Astrocyte of the cerebellum (primary cell): ENCODE measurements at regions not wholly inside any gene's neighbourhood (a gene's known extent, or its start where the extent isn't known, plus 50 kb on each side); places are given as distances from the start of the nearest gene placed in this dataset.

Source experiments
- DNase-seq: peaks from one replicate; pipeline ENCODE4 v3.0.0-alpha.2; 2011; ENCODE audit warnings: low read depth
- H3K4me3 ChIP-seq: 2 replicates; pipeline ENCODE4 v1.5.1; 2011; ENCODE audit warnings: mild to moderate bottlenecking, low read depth, low read length, moderate library complexity
- in situ Hi-C: cut with HindIII; loops from 2 replicates; pipeline ENCODE4 v1.10.0; 2017; ENCODE audit warnings: low sequenced_read_pairs
- TF ChIP-seq, protein P1 (sequence below): IDR thresholded peaks from 2 replicates; pipeline ENCODE4 v1.5.1; 2012; ENCODE audit warnings: low read length, low read depth, moderate library complexity, mild to moderate bottlenecking; ENCODE audit errors: missing control alignments

DNA sequence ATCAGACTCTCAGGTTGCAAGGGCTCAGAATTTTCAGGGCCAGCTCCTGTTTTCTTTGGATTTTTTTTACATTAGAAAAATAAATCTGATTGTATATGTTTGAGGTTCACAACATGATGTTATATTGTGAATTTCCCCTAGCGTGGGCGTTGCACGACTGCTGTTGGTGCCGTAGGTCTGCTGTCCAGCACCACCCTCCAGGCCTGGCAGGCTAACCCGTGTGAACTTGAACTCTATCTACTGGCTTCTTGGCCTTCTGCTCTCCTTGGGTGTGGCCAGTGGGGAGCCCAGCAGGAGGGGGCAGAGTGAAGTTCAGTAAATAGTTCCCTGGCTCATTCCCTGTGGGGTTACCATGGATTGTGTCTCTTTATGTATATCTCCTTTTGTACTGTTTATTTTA is 80.5 kb upstream of the RORA start:
- TF ChIP-seq, protein P1, sequence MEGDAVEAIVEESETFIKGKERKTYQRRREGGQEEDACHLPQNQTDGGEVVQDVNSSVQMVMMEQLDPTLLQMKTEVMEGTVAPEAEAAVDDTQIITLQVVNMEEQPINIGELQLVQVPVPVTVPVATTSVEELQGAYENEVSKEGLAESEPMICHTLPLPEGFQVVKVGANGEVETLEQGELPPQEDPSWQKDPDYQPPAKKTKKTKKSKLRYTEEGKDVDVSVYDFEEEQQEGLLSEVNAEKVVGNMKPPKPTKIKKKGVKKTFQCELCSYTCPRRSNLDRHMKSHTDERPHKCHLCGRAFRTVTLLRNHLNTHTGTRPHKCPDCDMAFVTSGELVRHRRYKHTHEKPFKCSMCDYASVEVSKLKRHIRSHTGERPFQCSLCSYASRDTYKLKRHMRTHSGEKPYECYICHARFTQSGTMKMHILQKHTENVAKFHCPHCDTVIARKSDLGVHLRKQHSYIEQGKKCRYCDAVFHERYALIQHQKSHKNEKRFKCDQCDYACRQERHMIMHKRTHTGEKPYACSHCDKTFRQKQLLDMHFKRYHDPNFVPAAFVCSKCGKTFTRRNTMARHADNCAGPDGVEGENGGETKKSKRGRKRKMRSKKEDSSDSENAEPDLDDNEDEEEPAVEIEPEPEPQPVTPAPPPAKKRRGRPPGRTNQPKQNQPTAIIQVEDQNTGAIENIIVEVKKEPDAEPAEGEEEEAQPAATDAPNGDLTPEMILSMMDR, result no peak

DNA sequence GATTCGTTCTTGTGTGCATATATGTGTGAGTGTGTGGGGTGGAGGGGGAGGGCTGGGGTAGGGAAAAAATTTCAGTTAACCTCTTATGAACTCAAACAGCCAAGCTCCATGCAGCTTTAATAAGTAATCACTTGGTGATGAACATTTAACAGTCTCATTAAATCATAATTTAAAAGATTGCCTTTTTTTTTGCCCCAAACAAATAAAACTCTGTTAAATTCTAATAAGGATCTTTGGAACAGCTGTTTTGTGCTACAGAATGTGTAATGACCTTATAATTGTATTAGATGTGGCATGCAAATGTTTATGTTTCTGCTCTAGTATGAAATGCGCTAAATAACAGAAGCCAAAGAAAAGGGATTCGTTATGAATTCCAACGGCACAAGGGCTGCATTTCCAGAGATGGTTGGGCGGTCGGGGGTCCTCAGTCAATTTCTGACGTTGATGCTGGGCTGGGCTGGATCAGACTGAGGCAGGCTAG is 80.0 kb upstream of the RORA start:
- in situ Hi-C loops, result no loop called here
- no peak for DNase-seq
- TF ChIP-seq, protein P1, result no peak
- no peak overlapping the region for H3K4me3 ChIP-seq

More for the DNA sequence above, 80.5 kb upstream of the RORA start:
- no peak overlapping the region for H3K4me3 ChIP-seq
- DNase-seq, result no peak
- in situ Hi-C loops, result no loop called here

DNA sequence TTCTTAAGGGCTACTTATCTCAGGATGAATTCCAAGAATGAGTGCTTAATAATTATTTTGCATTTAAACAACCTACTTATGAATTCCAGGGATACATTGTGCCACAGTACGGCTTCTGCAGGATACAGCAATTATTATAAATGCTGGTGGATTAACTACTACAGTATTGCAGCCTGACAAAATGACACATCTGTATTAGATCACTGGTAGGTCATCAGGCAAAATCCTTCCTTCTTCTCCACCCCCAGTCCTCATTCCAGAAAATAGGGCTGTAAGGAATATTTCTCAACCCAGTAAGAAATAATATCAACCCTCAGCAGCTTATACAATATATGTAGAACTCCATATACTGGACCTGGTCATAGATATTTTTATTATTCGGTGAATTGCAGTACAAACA is 79.3 kb upstream of the RORA start:
- in situ Hi-C loops, result no loop called here
- DNase-seq, result no peak
- TF ChIP-seq, protein P1, result no peak
- no peak overlapping the region for H3K4me3 ChIP-seq

DNA sequence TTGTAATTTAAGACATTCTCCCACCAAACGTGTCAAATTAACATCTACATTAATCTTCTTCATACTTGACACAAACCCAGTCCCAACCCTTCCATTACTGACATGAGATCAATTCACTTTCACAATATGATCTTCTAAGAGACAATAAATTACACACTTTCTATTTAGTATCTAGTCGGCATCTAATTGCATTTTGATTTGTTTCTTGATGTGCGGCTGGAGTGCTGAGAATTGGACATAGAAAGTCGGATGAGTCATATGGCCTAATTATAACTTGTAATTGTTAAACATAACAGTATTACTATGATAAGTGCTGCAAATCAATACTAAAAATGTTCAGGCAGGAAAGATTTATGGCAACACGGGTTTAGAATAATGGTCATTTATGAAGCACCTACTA is 78.4 kb upstream of the RORA start:
- TF ChIP-seq, protein P1, result no peak
- in situ Hi-C loops, result no loop called here
- H3K4me3 ChIP-seq, result no peak overlapping the region
- DNase-seq, result no peak

DNA sequence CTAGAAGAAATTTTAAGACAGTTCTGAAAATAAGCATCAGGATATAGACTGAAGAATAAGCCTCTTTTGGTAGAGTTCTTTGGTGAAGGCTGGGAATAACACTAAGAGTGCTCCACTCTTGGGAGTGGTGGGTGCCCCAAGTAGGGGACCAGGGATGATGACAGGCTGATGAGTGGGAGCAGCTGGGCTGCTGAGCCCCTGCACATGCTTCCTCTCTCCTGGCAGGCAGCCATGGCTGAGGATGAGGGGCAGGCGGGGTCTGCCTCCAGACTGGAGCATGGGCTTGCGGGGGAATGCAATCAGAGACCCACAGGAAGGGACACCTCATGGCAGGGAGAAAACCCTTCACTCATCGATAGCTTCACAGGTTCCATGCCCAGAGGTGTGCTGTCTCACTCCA is 72.6 kb upstream of the RORA start:
- TF ChIP-seq, protein P1, result no peak
- H3K4me3 ChIP-seq, result no peak overlapping the region
- no peak for DNase-seq
- in situ Hi-C loops, result no loop called here

DNA sequence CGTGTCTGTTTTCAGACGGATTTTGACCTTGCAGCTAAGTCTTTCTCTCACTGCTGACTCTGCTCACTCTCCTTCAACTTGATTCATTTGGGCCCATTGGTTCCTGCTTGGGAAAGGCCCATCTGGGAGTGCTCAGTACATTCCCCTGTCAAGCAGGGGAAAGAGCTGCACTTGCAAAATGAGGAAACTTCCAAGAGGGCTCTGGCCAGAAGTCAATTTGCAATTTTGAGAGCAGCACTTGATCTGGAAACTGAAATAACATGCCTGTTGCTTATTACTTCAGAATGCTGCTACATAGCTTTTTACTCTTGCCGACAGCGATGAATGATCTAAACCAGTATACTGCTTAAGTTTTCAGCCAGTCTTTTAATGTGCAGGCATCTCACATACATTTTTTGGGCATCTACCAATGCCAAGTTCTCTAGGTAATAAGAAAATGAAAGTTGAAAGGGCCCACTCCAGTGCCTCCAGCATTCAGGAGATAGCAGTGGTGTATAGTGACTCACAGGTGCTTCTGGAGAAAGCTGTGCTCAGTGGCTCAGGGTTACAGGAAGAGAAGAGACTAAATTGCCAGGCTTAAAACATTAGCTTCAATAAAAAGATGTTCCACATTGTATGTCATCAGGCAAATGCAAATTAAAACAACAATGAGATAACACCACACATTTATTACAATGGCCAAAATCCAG is 70.1 kb upstream of the RORA start:
- TF ChIP-seq, protein P1, result no peak
- no peak for DNase-seq
- no peak overlapping the region for H3K4me3 ChIP-seq
- in situ Hi-C loops, result no loop called here
